Neural cell (in vitro differentiated cells): ENCODE measurements at regions not wholly inside any gene's neighbourhood (a gene's known extent, or its start where the extent isn't known, plus 50 kb on each side); places are given as distances from the start of the nearest gene placed in this dataset.

Source experiments
- H2AFZ ChIP-seq: fragments of 200-600, 300-800 bp; sonication (generic), shearing (Covaris generic); 2 replicates; pipeline ENCODE4 v1.6.0; 2014; ENCODE audit warnings: low read depth, mild to moderate bottlenecking, antibody characterized with exemption, low read length, moderate library complexity
- H3F3A ChIP-seq: fragments of 200-600 bp; shearing (Covaris generic); 2 replicates; pipeline ENCODE4 v1.6.1; 2016; ENCODE audit warnings: mild to moderate bottlenecking, moderate library complexity, mixed read lengths, antibody characterized with exemption, low read length; ENCODE audit not compliant: insufficient read depth, poor library complexity, severe bottlenecking
- H3K27ac ChIP-seq: fragments of 200-600, 300-800 bp; sonication (generic), shearing (Covaris generic); 2 replicates; pipeline ENCODE4 v1.5.1; 2014; ENCODE audit warnings: mild to moderate bottlenecking, low read length, moderate library complexity
- H3K27me3 ChIP-seq: fragments of 300-800, 200-600 bp; sonication (generic), shearing (Covaris generic); 2 replicates; pipeline ENCODE4 v1.6.0; 2014; ENCODE audit warnings: mild to moderate bottlenecking, low read depth, low read length, moderate library complexity; ENCODE audit not compliant: insufficient read depth
- H3K36me3 ChIP-seq: fragments of 300-800, 200-600 bp; sonication (generic), shearing (Covaris generic); 2 replicates; pipeline ENCODE4 v1.5.1; 2014; ENCODE audit warnings: mild to moderate bottlenecking, antibody characterized with exemption, low read length, moderate library complexity; ENCODE audit not compliant: insufficient read depth
- H3K4me2 ChIP-seq: fragments of 300-800, 200-600 bp; sonication (generic), shearing (Covaris generic); 2 replicates; pipeline ENCODE4 v1.6.0; 2014; ENCODE audit warnings: mild to moderate bottlenecking, low read length
- H3K4me3 ChIP-seq: fragments of 300-800, 200-600 bp; sonication (generic), shearing (Covaris generic); 2 replicates; pipeline ENCODE4 v1.5.1; 2014; ENCODE audit warnings: mild to moderate bottlenecking, low read length, moderate library complexity
- H3K79me2 ChIP-seq: fragments of 200-600 bp; shearing (Covaris generic); replicated peaks from 2 replicates; pipeline ENCODE4 v1.6.0; 2014; ENCODE audit warnings: mild to moderate bottlenecking, low read length, moderate library complexity; ENCODE audit not compliant: insufficient read depth
- H3K9ac ChIP-seq: fragments of 300-800, 200-600 bp; sonication (generic), shearing (Covaris generic); 2 replicates; pipeline ENCODE4 v1.6.1; 2016; ENCODE audit warnings: mild to moderate bottlenecking, low read length, mixed read lengths
- H3K9me2 ChIP-seq: fragments of 200-600 bp; shearing (Covaris generic); 2 replicates; pipeline ENCODE4 v1.6.1; 2016; ENCODE audit warnings: mild to moderate bottlenecking, low read length, mixed read lengths; ENCODE audit not compliant: insufficient read depth
- H3K9me3 ChIP-seq: fragments of 200-600, 300-800 bp; sonication (generic), shearing (Covaris generic); 2 replicates; pipeline ENCODE4 v1.6.1; 2016; ENCODE audit warnings: mild to moderate bottlenecking, mixed run types, low read length, moderate library complexity, mixed read lengths
- H4K20me1 ChIP-seq: fragments of 200-600 bp; shearing (Covaris generic); 2 replicates; pipeline ENCODE4 v1.6.1; 2016; ENCODE audit warnings: mild to moderate bottlenecking, mixed run types; ENCODE audit not compliant: insufficient read depth
- EP300 ChIP-seq: fragments of 450-650 bp; conservative IDR thresholded peaks from 2 replicates; pipeline ENCODE4 v1.6.1; 2014; ENCODE audit warnings: antibody characterized with exemption, mild to moderate bottlenecking, moderate library complexity; ENCODE audit not compliant: poor library complexity, severe bottlenecking
- EZH2 ChIP-seq: fragments of 200-600, 300-800 bp; shearing (Covaris generic), sonication (generic); IDR thresholded peaks from 2 replicates; pipeline ENCODE4 v1.6.1; 2014; ENCODE audit warnings: antibody characterized with exemption, low read length, borderline replicate concordance, mild to moderate bottlenecking; ENCODE audit not compliant: insufficient read depth, poor library complexity, severe bottlenecking
- MXI1 ChIP-seq: fragments of 450-650 bp; conservative IDR thresholded peaks from 2 replicates; pipeline ENCODE4 v1.6.1; 2014; ENCODE audit warnings: antibody characterized with exemption, mild to moderate bottlenecking; ENCODE audit not compliant: poor library complexity, severe bottlenecking
- POLR2AphosphoS5 ChIP-seq: IDR thresholded peaks from 2 replicates; pipeline ENCODE4 v1.6.1; 2012
- RAD21 ChIP-seq: fragments of 450-650 bp; conservative IDR thresholded peaks from 2 replicates; pipeline ENCODE4 v1.6.1; 2014; ENCODE audit warnings: antibody characterized with exemption, mild to moderate bottlenecking, moderate library complexity
- SMC3 ChIP-seq: fragments of 450-650 bp; conservative IDR thresholded peaks from 2 replicates; pipeline ENCODE4 v1.6.1; 2014; ENCODE audit warnings: antibody characterized with exemption, mild to moderate bottlenecking, moderate library complexity; ENCODE audit not compliant: poor library complexity
- TAF1 ChIP-seq: IDR thresholded peaks from 2 replicates; pipeline ENCODE4 v1.6.1; 2012; ENCODE audit warnings: low read depth
- TF ChIP-seq, protein P1 (sequence below): fragments of 450-650 bp; IDR thresholded peaks from 2 replicates; pipeline ENCODE4 v1.5.1; 2014; ENCODE audit warnings: antibody characterized with exemption, mild to moderate bottlenecking, moderate library complexity; ENCODE audit not compliant: poor library complexity, severe bottlenecking
- TF ChIP-seq, protein P2 (sequence below): IDR thresholded peaks from 2 replicates; pipeline ENCODE4 v1.6.1; 2012; ENCODE audit warnings: borderline replicate concordance

DNA sequence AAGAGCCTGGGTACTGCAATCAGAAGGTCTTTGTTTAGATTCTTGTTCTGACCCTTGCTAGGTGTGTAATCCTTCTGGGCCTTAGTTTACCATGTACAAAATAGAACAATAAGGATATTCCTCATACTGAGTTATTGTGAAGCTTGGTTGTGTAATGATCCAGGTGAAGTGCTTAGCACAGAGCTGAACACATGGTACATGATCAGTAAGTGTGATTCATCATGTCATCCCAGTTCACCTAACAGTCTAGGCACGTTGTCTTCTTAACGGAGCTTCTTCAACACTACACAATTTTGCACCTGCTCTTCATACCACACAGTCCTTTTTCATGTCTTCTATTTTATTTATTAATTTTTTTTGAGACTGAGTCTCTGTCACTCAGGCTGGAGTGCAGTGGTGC lies 234.3 kb upstream of the TENM4 start:
- Histone ChIP-seq H3K9me2 (no peaks in the 10 kb centered on the region), H3K9me3 (no peaks in the 10 kb centered on the region), H3K27me3 (no peaks in the 10 kb centered on the region), H3K9ac (no peak overlapping the region), H2AFZ (no peak overlapping the region), H3K36me3 (no peaks in the 10 kb centered on the region), H3K27ac (no peak overlapping the region), H3K4me3 (no peak overlapping the region), H3K79me2 (no peaks in the 10 kb centered on the region), H3K4me2 (no peak overlapping the region), H4K20me1 (no peaks in the 10 kb centered on the region), H3F3A (no peaks in the 10 kb centered on the region)
- TF ChIP-seq EP300 = no peak
- TF ChIP-seq, protein P1, sequence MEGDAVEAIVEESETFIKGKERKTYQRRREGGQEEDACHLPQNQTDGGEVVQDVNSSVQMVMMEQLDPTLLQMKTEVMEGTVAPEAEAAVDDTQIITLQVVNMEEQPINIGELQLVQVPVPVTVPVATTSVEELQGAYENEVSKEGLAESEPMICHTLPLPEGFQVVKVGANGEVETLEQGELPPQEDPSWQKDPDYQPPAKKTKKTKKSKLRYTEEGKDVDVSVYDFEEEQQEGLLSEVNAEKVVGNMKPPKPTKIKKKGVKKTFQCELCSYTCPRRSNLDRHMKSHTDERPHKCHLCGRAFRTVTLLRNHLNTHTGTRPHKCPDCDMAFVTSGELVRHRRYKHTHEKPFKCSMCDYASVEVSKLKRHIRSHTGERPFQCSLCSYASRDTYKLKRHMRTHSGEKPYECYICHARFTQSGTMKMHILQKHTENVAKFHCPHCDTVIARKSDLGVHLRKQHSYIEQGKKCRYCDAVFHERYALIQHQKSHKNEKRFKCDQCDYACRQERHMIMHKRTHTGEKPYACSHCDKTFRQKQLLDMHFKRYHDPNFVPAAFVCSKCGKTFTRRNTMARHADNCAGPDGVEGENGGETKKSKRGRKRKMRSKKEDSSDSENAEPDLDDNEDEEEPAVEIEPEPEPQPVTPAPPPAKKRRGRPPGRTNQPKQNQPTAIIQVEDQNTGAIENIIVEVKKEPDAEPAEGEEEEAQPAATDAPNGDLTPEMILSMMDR = no peak

DNA sequence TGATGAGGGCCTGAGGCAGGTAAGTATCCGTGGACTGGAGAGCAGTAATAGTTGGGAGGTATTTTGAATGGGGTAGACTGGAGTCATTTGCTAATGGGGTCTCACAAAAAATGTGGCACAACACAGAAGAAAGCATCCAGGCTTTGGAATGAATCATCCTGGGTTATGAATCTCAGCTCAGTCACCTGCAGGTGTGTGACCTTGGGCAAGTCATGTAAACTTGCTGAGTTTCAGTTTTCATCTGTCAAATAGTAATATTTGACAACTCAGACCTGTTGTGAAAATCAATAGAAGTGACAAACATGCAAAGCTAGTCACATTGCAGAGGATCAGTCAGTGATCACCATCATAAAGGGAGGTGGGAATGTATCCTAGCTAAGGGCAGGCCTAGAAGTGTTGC lies 232.0 kb upstream of the TENM4 start:
- Histone ChIP-seq H3K9me2 (no peaks in the 10 kb centered on the region), H3K9ac (no peak overlapping the region), H3K4me3 (no peak overlapping the region), H3K4me2 (no peak overlapping the region), H2AFZ (no peak overlapping the region), H3K79me2 (no peaks in the 10 kb centered on the region), H4K20me1 (no peaks in the 10 kb centered on the region), H3K36me3 (no peaks in the 10 kb centered on the region), H3K27ac (no peak overlapping the region), H3K27me3 (no peaks in the 10 kb centered on the region), H3K9me3 (no peaks in the 10 kb centered on the region), H3F3A (no peaks in the 10 kb centered on the region)
- TF ChIP-seq RAD21 (no peak), SMC3 (no peak), POLR2AphosphoS5 (no peak), MXI1 (no peak), EP300 (no peak), EZH2 (no peak), TAF1 (no peak)
- TF ChIP-seq, protein P2, sequence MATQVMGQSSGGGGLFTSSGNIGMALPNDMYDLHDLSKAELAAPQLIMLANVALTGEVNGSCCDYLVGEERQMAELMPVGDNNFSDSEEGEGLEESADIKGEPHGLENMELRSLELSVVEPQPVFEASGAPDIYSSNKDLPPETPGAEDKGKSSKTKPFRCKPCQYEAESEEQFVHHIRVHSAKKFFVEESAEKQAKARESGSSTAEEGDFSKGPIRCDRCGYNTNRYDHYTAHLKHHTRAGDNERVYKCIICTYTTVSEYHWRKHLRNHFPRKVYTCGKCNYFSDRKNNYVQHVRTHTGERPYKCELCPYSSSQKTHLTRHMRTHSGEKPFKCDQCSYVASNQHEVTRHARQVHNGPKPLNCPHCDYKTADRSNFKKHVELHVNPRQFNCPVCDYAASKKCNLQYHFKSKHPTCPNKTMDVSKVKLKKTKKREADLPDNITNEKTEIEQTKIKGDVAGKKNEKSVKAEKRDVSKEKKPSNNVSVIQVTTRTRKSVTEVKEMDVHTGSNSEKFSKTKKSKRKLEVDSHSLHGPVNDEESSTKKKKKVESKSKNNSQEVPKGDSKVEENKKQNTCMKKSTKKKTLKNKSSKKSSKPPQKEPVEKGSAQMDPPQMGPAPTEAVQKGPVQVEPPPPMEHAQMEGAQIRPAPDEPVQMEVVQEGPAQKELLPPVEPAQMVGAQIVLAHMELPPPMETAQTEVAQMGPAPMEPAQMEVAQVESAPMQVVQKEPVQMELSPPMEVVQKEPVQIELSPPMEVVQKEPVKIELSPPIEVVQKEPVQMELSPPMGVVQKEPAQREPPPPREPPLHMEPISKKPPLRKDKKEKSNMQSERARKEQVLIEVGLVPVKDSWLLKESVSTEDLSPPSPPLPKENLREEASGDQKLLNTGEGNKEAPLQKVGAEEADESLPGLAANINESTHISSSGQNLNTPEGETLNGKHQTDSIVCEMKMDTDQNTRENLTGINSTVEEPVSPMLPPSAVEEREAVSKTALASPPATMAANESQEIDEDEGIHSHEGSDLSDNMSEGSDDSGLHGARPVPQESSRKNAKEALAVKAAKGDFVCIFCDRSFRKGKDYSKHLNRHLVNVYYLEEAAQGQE = no peak
- TF ChIP-seq, protein P1 = no peak
